ENCODE measurements at regions not wholly inside any gene's neighbourhood (a gene's known extent, or its start where the extent isn't known, plus 50 kb on each side); places are given as distances from the start of the nearest gene placed in this dataset.

DNA sequence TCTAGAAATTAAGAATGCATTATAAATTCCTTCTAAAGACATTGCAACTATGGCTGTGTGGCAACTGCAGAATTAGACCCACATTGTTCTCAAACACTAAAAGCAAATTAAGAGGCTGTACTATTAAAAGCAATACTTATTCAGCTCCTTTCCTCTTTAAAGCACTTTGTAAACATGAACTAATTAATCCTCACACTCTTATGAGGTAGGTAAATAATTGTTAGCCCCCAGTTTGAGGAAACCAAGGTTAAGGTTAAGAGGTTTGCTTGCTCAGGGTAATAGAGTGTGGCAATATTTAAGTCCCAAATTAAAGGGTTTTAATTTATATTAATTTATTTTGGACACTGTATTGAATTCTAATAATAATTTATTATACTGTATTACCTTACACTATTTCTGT, 553.8 kb downstream of the LRRIQ3 start:
- ATAC-seq (no peak), DNase-seq (no peak)
- intact Hi-C loops (cut with DNase I): no loop called here
- Histone ChIP-seq H3K4me3 (no peak overlapping the region), H3K36me3 (no peaks in the 10 kb centered on the region), H3K4me1 (no peaks in the 10 kb centered on the region), H3K27ac (no peak overlapping the region), H3K9me3 (no peaks in the 10 kb centered on the region), H3K27me3 (peaks cover 0 to 2% (median 0%) of the 10 kb centered on the region in 9 donors)
- no peak for TF ChIP-seq POLR2A (IDR thresholded peaks at IDR 0.05)
- TF ChIP-seq, protein P1, sequence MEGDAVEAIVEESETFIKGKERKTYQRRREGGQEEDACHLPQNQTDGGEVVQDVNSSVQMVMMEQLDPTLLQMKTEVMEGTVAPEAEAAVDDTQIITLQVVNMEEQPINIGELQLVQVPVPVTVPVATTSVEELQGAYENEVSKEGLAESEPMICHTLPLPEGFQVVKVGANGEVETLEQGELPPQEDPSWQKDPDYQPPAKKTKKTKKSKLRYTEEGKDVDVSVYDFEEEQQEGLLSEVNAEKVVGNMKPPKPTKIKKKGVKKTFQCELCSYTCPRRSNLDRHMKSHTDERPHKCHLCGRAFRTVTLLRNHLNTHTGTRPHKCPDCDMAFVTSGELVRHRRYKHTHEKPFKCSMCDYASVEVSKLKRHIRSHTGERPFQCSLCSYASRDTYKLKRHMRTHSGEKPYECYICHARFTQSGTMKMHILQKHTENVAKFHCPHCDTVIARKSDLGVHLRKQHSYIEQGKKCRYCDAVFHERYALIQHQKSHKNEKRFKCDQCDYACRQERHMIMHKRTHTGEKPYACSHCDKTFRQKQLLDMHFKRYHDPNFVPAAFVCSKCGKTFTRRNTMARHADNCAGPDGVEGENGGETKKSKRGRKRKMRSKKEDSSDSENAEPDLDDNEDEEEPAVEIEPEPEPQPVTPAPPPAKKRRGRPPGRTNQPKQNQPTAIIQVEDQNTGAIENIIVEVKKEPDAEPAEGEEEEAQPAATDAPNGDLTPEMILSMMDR (IDR thresholded peaks at IDR 0.05): no peak

DNA sequence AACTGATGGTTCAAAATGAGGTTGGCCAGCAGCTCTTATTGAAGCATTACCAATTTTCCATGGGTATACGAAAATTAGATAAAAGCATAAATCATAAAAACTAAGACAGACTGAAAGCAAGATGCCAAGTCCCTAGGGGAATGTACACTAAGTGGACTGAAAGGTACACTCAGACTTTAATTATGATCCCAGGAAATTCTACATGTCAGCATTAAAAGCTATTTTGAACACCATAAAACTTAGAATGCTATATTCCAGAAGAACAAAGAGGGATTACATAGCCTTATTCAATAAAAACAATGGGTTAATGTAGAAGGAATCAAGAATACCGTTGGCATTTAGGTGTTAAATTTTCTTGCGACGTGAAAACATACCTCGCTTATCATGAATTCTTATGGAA, 558.5 kb downstream of the LRRIQ3 start:
- no peak overlapping the region for H3K27ac ChIP-seq
- ATAC-seq (no peak), DNase-seq (no peak)
- no peaks in the 10 kb centered on the region for H3K27me3 ChIP-seq
- no peaks in the 10 kb centered on the region for H3K4me1 ChIP-seq
- intact Hi-C loops (cut with DNase I): no loop called here
- no peak for TF ChIP-seq POLR2A (IDR thresholded peaks at IDR 0.05)
- TF ChIP-seq, protein P1 (IDR thresholded peaks at IDR 0.05): no peak
- 79 to 88% (median 86%) methylated on average over 5 of the region's 5 CpGs for WGBS, 4 donors
- no peak overlapping the region for H3K4me3 ChIP-seq
- H3K9me3 ChIP-seq: no peaks in the 10 kb centered on the region
- no peaks in the 10 kb centered on the region for H3K36me3 ChIP-seq

DNA sequence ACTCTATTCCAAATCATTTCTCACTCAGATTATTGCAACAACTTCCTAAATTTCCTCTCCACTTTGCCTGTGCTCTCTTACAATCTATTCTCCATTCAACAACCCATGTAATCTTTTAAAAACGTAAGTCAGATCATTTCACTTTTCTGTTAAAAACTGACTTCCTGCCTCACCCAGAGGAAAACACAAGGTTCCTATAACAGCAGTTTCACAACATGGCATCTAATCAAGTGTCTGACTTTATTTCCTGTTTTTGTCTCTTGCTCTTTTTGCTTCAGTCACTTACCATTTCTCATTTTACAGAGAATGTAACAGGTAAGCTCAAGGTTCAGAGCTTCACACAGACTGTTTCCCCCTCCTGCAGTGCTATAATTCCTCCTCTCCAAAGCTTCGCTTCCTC, 560.7 kb downstream of the LRRIQ3 start:
- Histone ChIP-seq H3K27ac (no peak overlapping the region), H3K36me3 (no peaks in the 10 kb centered on the region), H3K4me3 (no peak overlapping the region), H3K4me1 (no peaks in the 10 kb centered on the region), H3K9me3 (no peaks in the 10 kb centered on the region), H3K27me3 (no peaks in the 10 kb centered on the region)
- intact Hi-C loops (cut with DNase I): no loop called here
- DNase-seq (no peak), ATAC-seq (no peak)
- 61 to 69% (median 64%) methylated on average over 2 of the region's 2 CpGs for WGBS, 4 donors
- TF ChIP-seq, protein P1 (IDR thresholded peaks at IDR 0.05): no peak
- TF ChIP-seq POLR2A (IDR thresholded peaks at IDR 0.05): no peak

- Histone ChIP-seq H3K4me3 (no peak overlapping the region), H3K4me1 (no peaks in the 10 kb centered on the region), H3K9me3 (no peaks in the 10 kb centered on the region), H3K27me3 (no peaks in the 10 kb centered on the region), H3K27ac (no peak overlapping the region), H3K36me3 (no peaks in the 10 kb centered on the region)
- intact Hi-C loops (cut with DNase I): no loop called here
- 49 to 65% (median 62%) methylated on average over 3 of the region's 3 CpGs for WGBS, 4 donors
- DNase-seq: no peak
- TF ChIP-seq, protein P1 (IDR thresholded peaks at IDR 0.05): no peak
- no peak for TF ChIP-seq POLR2A (IDR thresholded peaks at IDR 0.05)
- ATAC-seq: no peak
These were observed 563.0 kb downstream of the LRRIQ3 start for GRCh38 chr1:73635021-73635420.

Data from heart left ventricle (tissue), 16 donors.